SJSA1 (cell line): ENCODE measurements at regions not wholly inside any gene's neighbourhood (a gene's known extent, or its start where the extent isn't known, plus 50 kb on each side); places are given as distances from the start of the nearest gene placed in this dataset.

Experiments
- DNase-seq, 2 experiments: peaks; one replicate each; pipeline ENCODE4 v3.0.0-alpha.2; 2015 to 2020; ENCODE audit warnings: low spot score in 2 of 2, low read depth in 1 of 2
- H3K27ac ChIP-seq: fragments of 250-450 bp; sonication (Bioruptor Pico); 2 replicates; pipeline ENCODE4 v1.5.1; 2020; ENCODE audit warnings: mild to moderate bottlenecking, moderate library complexity
- H3K27me3 ChIP-seq: fragments of 250-450 bp; sonication (Bioruptor Pico); replicated peaks from 2 replicates; pipeline ENCODE4 v1.5.1; 2020; ENCODE audit warnings: mild to moderate bottlenecking, moderate library complexity
- H3K36me3 ChIP-seq: fragments of 250-450 bp; sonication (Bioruptor Pico); 2 replicates; pipeline ENCODE4 v1.5.1; 2020; ENCODE audit warnings: mild to moderate bottlenecking
- H3K4me1 ChIP-seq: fragments of 250-450 bp; sonication (Bioruptor Pico); replicated peaks from 2 replicates; pipeline ENCODE4 v1.6.1; 2021; ENCODE audit warnings: mild to moderate bottlenecking
- H3K4me3 ChIP-seq: fragments of 250-450 bp; sonication (Bioruptor Pico); 2 replicates; pipeline ENCODE4 v1.5.1; 2020; ENCODE audit warnings: mild to moderate bottlenecking
- H3K9me3 ChIP-seq: fragments of 250-450 bp; sonication (Bioruptor Pico); replicated peaks from 2 replicates; pipeline ENCODE4 v1.5.1; 2020; ENCODE audit warnings: mild to moderate bottlenecking

- no peak for DNase-seq
- no peaks in the 10 kb centered on the region for H3K9me3 ChIP-seq
- no peaks in the 10 kb centered on the region for H3K4me1 ChIP-seq
- no peaks in the 10 kb centered on the region for H3K36me3 ChIP-seq
- H3K27me3 ChIP-seq, result no peaks in the 10 kb centered on the region
- H3K27ac ChIP-seq, result no peak overlapping the region
- H3K4me3 ChIP-seq, result no peak overlapping the region
Measured at GRCh38 chr3:95265129-95265528, 1202.3 kb downstream of the NSUN3 start.

- H3K27me3 ChIP-seq, result no peaks in the 10 kb centered on the region
- no peak overlapping the region for H3K27ac ChIP-seq
- H3K9me3 ChIP-seq, result no peaks in the 10 kb centered on the region
- H3K4me3 ChIP-seq, result no peak overlapping the region
- DNase-seq, result no peak
- no peaks in the 10 kb centered on the region for H3K36me3 ChIP-seq
- no peaks in the 10 kb centered on the region for H3K4me1 ChIP-seq
Measured at GRCh38 chr3:95271395-95271794, 1208.5 kb downstream of the NSUN3 start.

GRCh38 chr3:95272166-95272565 is 1209.3 kb downstream of the NSUN3 start:
- Histone ChIP-seq H3K36me3 (no peaks in the 10 kb centered on the region), H3K4me1 (no peaks in the 10 kb centered on the region), H3K27ac (no peak overlapping the region), H3K27me3 (no peaks in the 10 kb centered on the region), H3K4me3 (no peak overlapping the region), H3K9me3 (no peaks in the 10 kb centered on the region)
- DNase-seq, result no peak

GRCh38 chr3:95272781-95273180 is 1209.9 kb downstream of the NSUN3 start:
- Histone ChIP-seq H3K36me3 (no peaks in the 10 kb centered on the region), H3K27me3 (no peaks in the 10 kb centered on the region), H3K4me1 (no peaks in the 10 kb centered on the region), H3K27ac (no peak overlapping the region), H3K4me3 (no peak overlapping the region), H3K9me3 (no peaks in the 10 kb centered on the region)
- DNase-seq, result no peak

- Histone ChIP-seq H3K27ac (no peak overlapping the region), H3K4me1 (no peaks in the 10 kb centered on the region), H3K36me3 (no peaks in the 10 kb centered on the region), H3K27me3 (no peaks in the 10 kb centered on the region), H3K9me3 (no peaks in the 10 kb centered on the region), H3K4me3 (no peak overlapping the region)
- no peak for DNase-seq
Measured at GRCh38 chr3:95277613-95278012, 1214.8 kb downstream of the NSUN3 start.

- no peak for DNase-seq
- H3K4me3 ChIP-seq, result no peak overlapping the region
- no peaks in the 10 kb centered on the region for H3K9me3 ChIP-seq
- H3K27ac ChIP-seq, result no peak overlapping the region
- no peaks in the 10 kb centered on the region for H3K27me3 ChIP-seq
- H3K36me3 ChIP-seq, result no peaks in the 10 kb centered on the region
- H3K4me1 ChIP-seq, result no peaks in the 10 kb centered on the region
Measured at GRCh38 chr3:95280711-95281352, 1218.0 kb downstream of the NSUN3 start.

GRCh38 chr3:95289295-95289694 is 1226.4 kb downstream of the NSUN3 start:
- Histone ChIP-seq H3K9me3 (no peaks in the 10 kb centered on the region), H3K27ac (no peak overlapping the region)
- no peak for DNase-seq

GRCh38 chr3:95297581-95297980 is 1234.7 kb downstream of the NSUN3 start:
- no peak overlapping the region for H3K4me3 ChIP-seq
- no peaks in the 10 kb centered on the region for H3K9me3 ChIP-seq
- H3K36me3 ChIP-seq, result no peaks in the 10 kb centered on the region
- DNase-seq, result no peak
- H3K4me1 ChIP-seq, result no peaks in the 10 kb centered on the region
- H3K27me3 ChIP-seq, result no peaks in the 10 kb centered on the region
- no peak overlapping the region for H3K27ac ChIP-seq

More at GRCh38 chr3:95289295-95289694, 1226.4 kb downstream of the NSUN3 start:
- H3K4me1 ChIP-seq, result no peaks in the 10 kb centered on the region
- no peak overlapping the region for H3K4me3 ChIP-seq
- H3K36me3 ChIP-seq, result no peaks in the 10 kb centered on the region
- H3K27me3 ChIP-seq, result no peaks in the 10 kb centered on the region

- Histone ChIP-seq H3K27me3 (no peaks in the 10 kb centered on the region), H3K9me3 (no peaks in the 10 kb centered on the region), H3K4me1 (no peaks in the 10 kb centered on the region), H3K36me3 (no peaks in the 10 kb centered on the region), H3K27ac (peak overlapping the region; percentile 52), H3K4me3 (no peak overlapping the region)
- peak in 1 of 2 experiments; percentile 36 for DNase-seq
Measured at GRCh38 chr3:95302044-95302443, 1239.2 kb downstream of the NSUN3 start.

GRCh38 chr3:95310560-95310959 is 1247.7 kb downstream of the NSUN3 start:
- Histone ChIP-seq H3K9me3 (no peaks in the 10 kb centered on the region), H3K36me3 (no peaks in the 10 kb centered on the region), H3K4me1 (no peaks in the 10 kb centered on the region), H3K27ac (no peak overlapping the region), H3K27me3 (no peaks in the 10 kb centered on the region), H3K4me3 (no peak overlapping the region)
- no peak for DNase-seq

GRCh38 chr3:95311272-95311671 is 1248.4 kb downstream of the NSUN3 start:
- H3K4me3 ChIP-seq, result no peak overlapping the region
- no peak overlapping the region for H3K27ac ChIP-seq
- no peaks in the 10 kb centered on the region for H3K4me1 ChIP-seq
- no peaks in the 10 kb centered on the region for H3K9me3 ChIP-seq
- no peaks in the 10 kb centered on the region for H3K27me3 ChIP-seq
- DNase-seq, result no peak
- H3K36me3 ChIP-seq, result no peaks in the 10 kb centered on the region

- DNase-seq, result no peak
- Histone ChIP-seq H3K36me3 (no peaks in the 10 kb centered on the region), H3K9me3 (no peaks in the 10 kb centered on the region), H3K4me3 (no peak overlapping the region), H3K4me1 (no peaks in the 10 kb centered on the region), H3K27me3 (no peaks in the 10 kb centered on the region), H3K27ac (no peak overlapping the region)
Measured at GRCh38 chr3:95312650-95313049, 1249.8 kb downstream of the NSUN3 start.

- H3K4me3 ChIP-seq, result no peak overlapping the region
Measured at GRCh38 chr3:95319921-95320494, 1257.1 kb downstream of the NSUN3 start.

GRCh38 chr3:95327478-95327877 is 1264.6 kb downstream of the NSUN3 start:
- H3K9me3 ChIP-seq, result no peaks in the 10 kb centered on the region; the same call in 1 of the 2 replicates
- H3K27ac ChIP-seq, result no peak overlapping the region
- H3K27me3 ChIP-seq, result no peaks in the 10 kb centered on the region
- no peak for DNase-seq
- no peaks in the 10 kb centered on the region for H3K4me1 ChIP-seq
- no peaks in the 10 kb centered on the region for H3K36me3 ChIP-seq
- no peak overlapping the region for H3K4me3 ChIP-seq

More at GRCh38 chr3:95319921-95320494, 1257.1 kb downstream of the NSUN3 start:
- peak in 1 of 2 experiments; percentile 9 for DNase-seq
- H3K27me3 ChIP-seq, result no peaks in the 10 kb centered on the region
- H3K9me3 ChIP-seq, result no peaks in the 10 kb centered on the region
- no peaks in the 10 kb centered on the region for H3K4me1 ChIP-seq
- H3K36me3 ChIP-seq, result no peaks in the 10 kb centered on the region
- H3K27ac ChIP-seq, result no peak overlapping the region

- H3K27me3 ChIP-seq, result no peaks in the 10 kb centered on the region
- H3K4me1 ChIP-seq, result no peaks in the 10 kb centered on the region
- no peak overlapping the region for H3K4me3 ChIP-seq
- H3K9me3 ChIP-seq, result no peaks in the 10 kb centered on the region
- no peak for DNase-seq
- no peaks in the 10 kb centered on the region for H3K36me3 ChIP-seq
- no peak overlapping the region for H3K27ac ChIP-seq
Measured at GRCh38 chr3:95333826-95334225, 1271.0 kb downstream of the NSUN3 start.
